ENCODE measurements at regions not wholly inside any gene's neighbourhood (a gene's known extent, or its start where the extent isn't known, plus 50 kb on each side); places are given as distances from the start of the nearest gene placed in this dataset.

DNA sequence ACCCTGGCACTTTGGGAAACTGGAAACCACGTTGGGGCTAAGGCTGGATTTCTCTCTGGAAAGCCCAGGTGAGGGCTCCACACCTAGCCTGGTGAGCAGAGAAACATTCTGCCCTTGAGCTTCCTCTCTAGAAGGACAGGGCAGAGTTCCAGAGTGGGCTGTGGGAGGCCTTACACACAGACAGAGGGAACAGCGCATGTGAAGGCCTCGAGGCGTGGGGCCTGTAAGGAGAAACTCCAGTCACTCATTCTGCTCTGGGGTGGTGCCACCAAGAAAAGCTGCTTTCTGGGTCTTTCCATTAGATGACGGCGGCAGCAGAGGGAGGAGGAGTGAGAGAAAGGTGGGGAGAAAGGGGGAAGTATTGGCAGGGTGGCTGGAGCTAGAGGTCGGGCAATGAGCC, 183.1 kb downstream of the CHST1 start:
- no peak overlapping the region for H3K14ac ChIP-seq (replicated peaks; ENCODE audit: low read depth, low read length)
- H3K23ac ChIP-seq (ENCODE audit: low read depth, low read length) = no peak overlapping the region
- ChIA-PET POLR2A (ENCODE audit: unreplicated experiment) (no interaction called here), CTCF (interaction anchor here (0.7 kb wide), 1 partner anchor 14 kb away, joined by 3 read pairs; no protein-coding TSS in a partner anchor)
- no peaks in the 10 kb centered on the region for H3K4me1 ChIP-seq (ENCODE audit: control insufficient read depth, insufficient read depth, low read length)
- no TSS peak for BruUV-seq (replicated peaks)
- H3K4ac ChIP-seq (ENCODE audit: low read depth, low read length) = no peak overlapping the region
- H4K91ac ChIP-seq (ENCODE audit: insufficient read depth, low read depth, low read length) = no peak overlapping the region
- in situ Hi-C loops (cut with MboI; ENCODE audit: low sequenced_read_pairs) = no loop called here
- H3K18ac ChIP-seq (ENCODE audit: low read depth, low read length) = no peak overlapping the region
- no peak overlapping the region for H3K4me3 ChIP-seq (ENCODE audit: insufficient read depth, low read depth, low read length)
- no peak overlapping the region for H2AK9ac ChIP-seq (replicated peaks; ENCODE audit: low read depth, low read length, poor library complexity)
- no peak overlapping the region for H2BK20ac ChIP-seq (ENCODE audit: low read depth, low read length)
- no peaks in the 10 kb centered on the region for H3K79me1 ChIP-seq (ENCODE audit: low read depth in 1 of 2, low read length in 2 of 2)
- H4K8ac ChIP-seq (ENCODE audit: low read depth in 2 of 2, low read length in 2 of 2) = no peak overlapping the region
- H3K4me2 ChIP-seq (ENCODE audit: low read depth, low read length) = no peak overlapping the region
- no peak overlapping the region for H3K27ac ChIP-seq (ENCODE audit: insufficient read depth, low read length)
- no peaks in the 10 kb centered on the region for H3K9me1 ChIP-seq (ENCODE audit: insufficient read depth, low read length)
- intact Hi-C loops (cut with micrococcal nuclease) = no loop called here
- no peak overlapping the region for H3K9ac ChIP-seq (ENCODE audit: low read depth, low read length)
- H3K9me3 ChIP-seq (ENCODE audit: control insufficient read depth, insufficient read depth, low read length) = no peaks in the 10 kb centered on the region
- DNase-seq (no peak), ATAC-seq (ENCODE audit: low read depth) (no peak)
- TF ChIP-seq CHD1 (IDR thresholded peaks at IDR 0.05; ENCODE audit: low read depth, low read length) (no peak), NFE2L2 (IDR thresholded peaks at IDR 0.05; ENCODE audit: low read depth, low read length) (no peak), FOS (IDR thresholded peaks at IDR 0.05; ENCODE audit: low read depth, low read length) (no peak), RAD21 (IDR thresholded peaks at IDR 0.05; ENCODE audit: low read length) (no peak)
- TF ChIP-seq, protein P1, sequence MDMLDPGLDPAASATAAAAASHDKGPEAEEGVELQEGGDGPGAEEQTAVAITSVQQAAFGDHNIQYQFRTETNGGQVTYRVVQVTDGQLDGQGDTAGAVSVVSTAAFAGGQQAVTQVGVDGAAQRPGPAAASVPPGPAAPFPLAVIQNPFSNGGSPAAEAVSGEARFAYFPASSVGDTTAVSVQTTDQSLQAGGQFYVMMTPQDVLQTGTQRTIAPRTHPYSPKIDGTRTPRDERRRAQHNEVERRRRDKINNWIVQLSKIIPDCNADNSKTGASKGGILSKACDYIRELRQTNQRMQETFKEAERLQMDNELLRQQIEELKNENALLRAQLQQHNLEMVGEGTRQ (IDR thresholded peaks at IDR 0.05; ENCODE audit: low read depth, low read length) = no peak
- no CpG with 5 or more reads among the region's 7 CpGs for WGBS, 2 experiments (ENCODE audit: extremely low coverage in 2 of 2, insufficient read length in 1 of 2)
- H2AFZ ChIP-seq (replicated peaks; ENCODE audit: low read length, poor library complexity) = no peak overlapping the region
- no peak overlapping the region for H2BK120ac ChIP-seq (ENCODE audit: low read depth, low read length)
- no peak overlapping the region for H2BK15ac ChIP-seq (ENCODE audit: low read depth, low read length)
- H2BK5ac ChIP-seq (ENCODE audit: low read depth, low read length, poor library complexity, severe bottlenecking) = no peak overlapping the region
- H2AK5ac ChIP-seq (ENCODE audit: low read depth, low read length) = no peak overlapping the region
- H3K56ac ChIP-seq (ENCODE audit: extremely low read depth, insufficient read depth, low read length) = no peak overlapping the region
- peaks cover 2% of the 10 kb centered on the region for H3K27me3 ChIP-seq (ENCODE audit: control insufficient read depth, insufficient read depth, low read length)
- H4K5ac ChIP-seq (ENCODE audit: low read depth, low read length) = no peak overlapping the region
- no peaks in the 10 kb centered on the region for H4K20me1 ChIP-seq (ENCODE audit: insufficient read depth, low read length)
- no peaks in the 10 kb centered on the region for H3K36me3 ChIP-seq (ENCODE audit: control insufficient read depth, insufficient read depth, low read length)
- dilution Hi-C loops (cut with HindIII; ENCODE audit: low sequenced_read_pairs, unreplicated experiment) = no loop called here

Data from IMR-90 (cell line).